GM21381 (cell line): ENCODE measurements at regions not wholly inside any gene's neighbourhood (a gene's known extent, or its start where the extent isn't known, plus 50 kb on each side); places are given as distances from the start of the nearest gene placed in this dataset.
"Not testable (repeated sequence)": the region's sequence is repeated elsewhere in the genome, so short reads cannot be mapped to it uniquely, and the experiment has no call there.

Source experiments
- ATAC-seq: cut with Tn5 transposase; IDR thresholded peaks from one replicate; pipeline ENCODE4 v1.9.1; 2021; ENCODE audit warnings: mild to moderate bottlenecking, moderate library complexity; ENCODE audit not compliant: unreplicated experiment

DNA sequence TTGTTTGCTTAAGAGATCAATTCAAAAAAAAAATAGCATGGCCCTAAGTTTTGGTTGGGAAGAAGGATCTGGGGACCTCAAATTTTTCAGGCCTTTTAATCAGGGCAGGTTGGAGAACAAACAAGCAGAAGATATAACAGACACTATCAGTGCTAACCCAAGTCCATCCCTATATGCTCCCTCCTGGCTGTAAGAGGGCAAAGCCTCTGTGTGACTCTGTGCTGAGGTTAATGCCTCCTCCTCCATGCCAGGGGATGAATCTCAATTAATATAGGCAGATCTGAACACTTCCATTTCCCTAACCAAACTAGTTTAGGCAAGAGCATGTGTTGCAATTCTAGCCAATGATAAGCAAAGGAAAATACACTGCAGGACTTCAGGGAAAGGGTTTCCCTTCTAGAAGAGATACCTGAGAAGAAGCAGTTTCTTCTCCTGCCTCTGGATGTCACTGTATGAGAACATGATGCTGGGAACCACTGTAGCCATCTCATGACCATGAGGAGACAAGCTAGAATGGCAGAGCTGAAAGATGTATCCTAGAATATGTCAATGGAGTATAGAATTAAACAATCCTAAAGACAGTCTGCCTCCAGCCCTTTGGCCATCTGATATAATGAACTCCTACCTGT is 76.0 kb downstream of the CHD9NB start:
- peak; percentile 66 for ATAC-seq

- ATAC-seq = no peak
Observed at GRCh38 chr16:52967744-52968143, 85.0 kb downstream of the CHD9NB start.

GRCh38 chr16:52964290-52964689 is 88.4 kb downstream of the CHD9NB start:
- ATAC-seq = no peak

DNA sequence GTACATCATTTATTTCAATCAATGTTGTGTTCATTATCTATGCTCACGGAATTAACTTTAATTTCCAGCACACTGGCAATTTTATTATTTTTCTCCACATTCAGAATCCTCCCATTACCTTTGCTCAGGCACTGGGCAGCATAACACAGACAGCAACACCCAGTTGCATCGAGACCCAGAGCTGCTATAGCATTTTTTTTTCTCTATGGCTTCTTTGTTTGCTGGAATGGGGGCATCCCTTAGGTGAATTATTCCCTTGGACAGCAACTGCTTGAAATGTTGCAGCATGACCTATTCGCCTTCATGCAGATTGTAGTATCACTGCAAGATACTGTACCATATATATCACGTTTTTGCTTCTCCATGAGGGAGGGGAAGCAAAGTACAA is 88.8 kb downstream of the CHD9NB start:
- ATAC-seq = no peak

DNA sequence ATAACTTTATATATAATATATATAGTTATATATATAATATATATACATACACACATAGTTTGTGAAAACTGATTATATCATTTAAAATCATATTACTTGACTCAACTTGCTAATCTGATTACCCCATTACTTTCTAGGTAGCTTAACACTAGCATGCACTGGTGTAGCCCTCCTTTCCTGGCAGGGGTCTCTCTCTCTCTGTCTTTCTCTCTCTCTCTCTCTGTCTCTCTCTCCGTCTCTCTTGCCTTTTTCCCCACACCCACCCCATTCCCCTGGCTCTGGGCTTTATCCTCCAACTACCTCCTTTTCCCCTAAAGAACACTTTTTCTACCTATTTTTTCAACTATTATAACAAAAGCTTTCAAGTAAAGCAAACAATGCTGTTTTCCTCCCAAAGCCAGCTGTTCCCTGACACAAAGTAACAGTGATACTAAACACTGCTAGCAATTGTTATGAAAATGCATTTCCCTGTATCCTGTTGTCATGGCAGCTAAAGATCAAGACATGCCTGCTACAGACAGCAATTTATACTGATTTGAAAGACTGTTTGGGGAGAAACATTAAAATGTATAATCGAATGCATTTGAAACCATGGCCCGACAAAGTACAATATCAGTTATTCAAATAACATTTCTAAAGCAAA is 89.4 kb downstream of the CHD9NB start:
- ATAC-seq = no peak

- no peak for ATAC-seq
Observed at GRCh38 chr16:52958951-52959350, 93.7 kb downstream of the CHD9NB start.

GRCh38 chr16:52957199-52957598 is 95.5 kb downstream of the CHD9NB start:
- ATAC-seq = no peak

DNA sequence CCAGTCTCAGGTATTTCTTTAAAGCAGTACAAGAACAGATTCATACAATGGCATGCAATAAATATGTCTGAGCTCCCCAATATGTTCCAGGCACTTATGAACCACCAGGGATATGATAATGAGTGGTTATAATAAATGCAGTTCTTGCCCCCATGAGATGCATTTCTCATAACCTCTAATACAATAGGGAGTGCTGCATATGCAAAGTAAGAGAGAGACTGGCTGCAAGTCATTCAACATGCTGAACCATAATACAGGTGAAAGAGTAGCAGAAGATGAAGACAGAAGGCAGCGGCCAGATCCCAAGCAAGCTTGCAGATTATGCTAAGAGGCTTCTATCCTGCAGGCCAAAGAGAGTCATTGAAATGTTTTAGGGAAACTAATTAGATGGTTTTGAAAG is 96.7 kb downstream of the CHD9NB start:
- no peak for ATAC-seq

DNA sequence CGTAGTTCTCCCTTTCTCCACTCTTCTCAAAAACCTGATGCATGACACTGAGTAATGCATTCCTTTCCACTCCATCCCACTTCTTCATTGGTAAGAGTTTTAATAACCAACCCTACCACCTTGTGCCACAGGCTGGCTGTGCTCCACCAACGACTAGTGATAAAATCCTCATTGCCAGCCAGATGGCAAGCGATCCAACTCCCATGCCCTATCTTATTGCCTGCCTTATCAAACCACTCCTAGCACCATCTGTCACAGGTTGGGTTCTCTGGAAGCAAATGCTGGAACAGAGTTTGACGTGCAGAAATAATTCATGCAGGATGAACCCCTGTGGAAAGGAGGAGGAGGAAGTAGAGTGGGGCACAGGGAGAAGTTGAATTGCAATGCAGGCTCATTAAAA is 99.5 kb downstream of the CHD9NB start:
- no peak for ATAC-seq

DNA sequence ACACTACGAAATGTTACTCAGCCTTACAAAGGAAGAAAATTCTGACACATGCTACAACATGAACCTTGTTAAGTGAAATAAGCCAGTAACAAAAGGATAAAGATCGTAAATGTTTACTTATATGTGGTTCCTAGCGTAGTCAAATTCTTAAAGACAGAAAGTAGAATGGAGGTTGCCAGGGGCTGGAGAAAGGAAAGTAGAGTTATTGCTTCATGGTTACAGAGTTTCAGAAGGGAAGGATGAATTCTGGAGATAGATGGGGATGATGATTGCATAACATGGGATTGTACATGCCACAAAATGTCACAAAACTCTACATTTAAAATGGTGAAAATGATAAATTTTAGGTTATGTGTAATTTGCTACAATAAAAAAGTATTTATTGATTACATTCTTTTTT is 103.8 kb downstream of the CHD9NB start:
- no peak for ATAC-seq

GRCh38 chr16:52932321-52932720 is 120.4 kb downstream of the CHD9NB start:
- ATAC-seq = no peak

- no peak for ATAC-seq
Observed at GRCh38 chr16:52929478-52930400, 123.0 kb downstream of the CHD9NB start.

DNA sequence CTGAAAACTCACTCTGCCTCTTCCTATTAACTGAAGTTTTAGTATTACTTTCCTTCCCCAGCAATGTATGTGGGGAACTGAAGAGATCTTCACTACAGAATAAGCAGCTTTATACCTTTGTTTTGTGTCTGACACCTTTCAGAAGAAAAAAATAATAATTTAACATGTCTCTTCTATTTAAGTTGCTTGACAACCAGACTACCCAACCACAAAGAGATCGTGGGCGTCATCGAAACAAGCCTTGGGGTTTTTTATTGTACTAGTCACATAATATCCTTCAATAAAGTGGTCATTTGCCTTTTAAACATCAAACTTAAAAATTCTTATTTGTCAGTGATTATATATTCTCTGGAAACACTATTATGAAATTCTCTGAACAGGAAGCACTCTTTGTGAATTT is 123.7 kb downstream of the CHD9NB start:
- no peak for ATAC-seq

- ATAC-seq = no peak
Observed at GRCh38 chr16:52925143-52925542, 127.6 kb downstream of the CHD9NB start.

- no peak for ATAC-seq
Observed at GRCh38 chr16:52924162-52924561, 128.5 kb downstream of the CHD9NB start.

DNA sequence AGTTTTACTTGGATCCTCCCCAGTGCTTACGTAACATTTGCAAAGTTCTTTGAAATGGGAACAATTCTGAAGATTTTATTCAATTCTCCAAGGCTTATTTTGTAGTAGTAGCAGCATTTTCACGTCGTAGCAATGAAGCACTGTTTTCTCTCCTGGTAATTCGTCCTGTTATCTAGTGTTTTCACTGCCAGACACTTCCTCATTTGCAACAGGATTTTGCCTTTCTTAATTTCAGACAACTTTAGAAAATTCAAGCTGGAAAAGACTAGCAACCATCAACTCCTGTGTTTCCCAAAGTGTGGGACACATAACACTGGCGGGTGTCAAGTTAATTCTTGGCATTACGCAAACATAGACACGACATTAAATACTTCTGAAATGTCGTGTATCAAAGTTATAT is 131.6 kb downstream of the CHD9NB start:
- no peak for ATAC-seq

GRCh38 chr16:52920331-52920730 is 132.4 kb downstream of the CHD9NB start:
- no peak for ATAC-seq

DNA sequence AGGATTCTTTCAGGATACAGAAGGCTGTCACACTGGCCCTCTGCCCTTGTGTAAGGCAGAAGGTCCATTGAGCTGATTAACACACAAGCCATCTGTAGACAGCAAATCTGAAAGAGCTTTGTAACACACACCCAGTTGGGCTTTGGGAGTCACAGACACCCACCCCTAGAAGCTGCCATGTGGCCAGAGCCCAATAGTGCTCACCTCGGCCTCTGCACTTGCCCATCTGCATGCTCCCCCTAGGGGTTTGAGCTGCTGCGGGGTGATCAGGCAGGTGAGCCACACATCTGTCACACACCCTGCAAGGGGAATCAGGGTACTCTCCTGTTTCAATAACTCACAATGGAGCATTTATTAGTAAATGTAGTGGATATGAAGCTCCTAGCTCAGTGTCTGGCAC is 138.3 kb downstream of the CHD9NB start:
- ATAC-seq = no peak

GRCh38 chr16:52912565-52913173 is 140.0 kb downstream of the CHD9NB start:
- no peak for ATAC-seq

DNA sequence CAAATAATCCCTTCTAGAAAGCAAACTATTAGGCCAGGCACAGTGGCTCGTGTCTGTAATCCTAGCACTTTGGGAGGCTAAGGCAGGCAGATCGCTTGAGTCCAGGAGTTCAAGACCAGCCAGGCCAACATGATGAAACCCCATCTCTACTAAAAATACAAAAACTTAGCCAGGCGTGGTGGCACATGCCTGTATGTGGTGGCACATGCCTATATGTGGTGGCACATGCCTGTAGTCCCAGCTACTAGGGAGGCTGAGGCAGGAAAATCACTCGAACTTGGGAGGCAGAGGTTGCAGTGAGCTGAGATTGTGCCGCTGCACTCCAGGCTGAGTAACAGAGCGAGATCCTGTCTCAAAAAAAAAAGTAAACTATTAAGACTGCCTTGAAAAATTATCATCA is 144.6 kb downstream of the CHD9NB start:
- not testable (repeated sequence) for ATAC-seq

DNA sequence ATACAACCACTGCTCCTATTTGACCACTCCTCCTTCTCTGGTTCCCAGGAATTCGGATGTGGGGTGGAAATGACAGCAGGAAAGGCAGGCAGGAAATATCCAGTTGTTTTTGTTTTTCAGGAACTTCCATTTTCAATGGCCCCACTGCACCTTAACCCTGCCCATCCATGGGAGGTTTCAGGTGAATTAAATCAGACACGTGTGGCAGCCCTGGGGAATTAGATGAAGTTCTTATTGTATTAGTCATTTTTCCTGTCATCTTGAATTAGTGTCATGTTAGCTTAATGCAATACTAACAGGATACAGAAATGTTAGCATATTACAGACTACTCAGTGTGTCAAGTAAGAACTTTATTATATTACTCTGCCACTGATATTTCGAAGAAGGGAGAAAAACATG is 146.4 kb downstream of the CHD9NB start:
- ATAC-seq = no peak
